Esophagus (tissue), 2 donors: ENCODE measurements at regions not wholly inside any gene's neighbourhood (a gene's known extent, or its start where the extent isn't known, plus 50 kb on each side); places are given as distances from the start of the nearest gene placed in this dataset.
"Not testable (repeated sequence)": the region's sequence is repeated elsewhere in the genome, so short reads cannot be mapped to it uniquely, and the experiment has no call there.

ENCODE experiments used
- H3K27ac ChIP-seq, 2 donors: one replicate each; pipeline ENCODE4 v1.5.1; 2013; ENCODE audit warnings: low read depth in 2 of 2, mild to moderate bottlenecking in 2 of 2, inconsistent platforms in 1 of 2, low read length in 1 of 2, moderate library complexity in 1 of 2
- H3K27me3 ChIP-seq, 2 donors: one replicate each; pipeline ENCODE4 v1.6.1; 2013; ENCODE audit warnings: low read length in 2 of 2, control low read depth in 1 of 2, mild to moderate bottlenecking in 1 of 2; ENCODE audit not compliant: insufficient read depth in 2 of 2, control insufficient read depth in 1 of 2
- H3K36me3 ChIP-seq, 2 donors: one replicate each; pipeline ENCODE4 v1.6.1; 2013; ENCODE audit warnings: low read length in 1 of 2; ENCODE audit not compliant: control insufficient read depth in 2 of 2, insufficient read depth in 2 of 2
- H3K4me1 ChIP-seq, 2 donors: one replicate each; pipeline ENCODE4 v1.6.1; 2013; ENCODE audit warnings: low read length in 1 of 2; ENCODE audit not compliant: control insufficient read depth in 2 of 2, insufficient read depth in 2 of 2
- H3K4me3 ChIP-seq, 2 donors: one replicate each; pipeline ENCODE4 v1.5.1; 2013; ENCODE audit warnings: low read length in 2 of 2, mild to moderate bottlenecking in 2 of 2, low read depth in 1 of 2, moderate library complexity in 1 of 2
- H3K9me3 ChIP-seq, 2 donors: one replicate each; pipeline ENCODE4 v1.6.1; 2013; ENCODE audit warnings: mild to moderate bottlenecking in 2 of 2, low read depth in 1 of 2, low read length in 1 of 2, moderate library complexity in 1 of 2; ENCODE audit not compliant: control insufficient read depth in 2 of 2, insufficient read depth in 1 of 2
- WGBS, 2 donors: extraction: QIAGEN DNeasy Blood & Tissue Kit; methylation state at CpG; one replicate each; pipeline ENCODE4 v1.1.7; 2013; 5-methylcytosine and 5-hydroxymethylcytosine counted together
- donor health status: healthy with polysubstance abuse.
- donor health status: Bipolar disorder and iron deficiency.

- not testable (repeated sequence) for H3K4me3 ChIP-seq, H3K27ac ChIP-seq, H3K36me3 ChIP-seq, H3K4me1 ChIP-seq, H3K9me3 ChIP-seq, H3K27me3 ChIP-seq
- WGBS, 2 donors: 81% methylated on average over 3 of the region's 3 CpGs
These were observed 101.4 kb upstream of the FAM90A1 start for GRCh38 chr12:8328835-8329234.

DNA sequence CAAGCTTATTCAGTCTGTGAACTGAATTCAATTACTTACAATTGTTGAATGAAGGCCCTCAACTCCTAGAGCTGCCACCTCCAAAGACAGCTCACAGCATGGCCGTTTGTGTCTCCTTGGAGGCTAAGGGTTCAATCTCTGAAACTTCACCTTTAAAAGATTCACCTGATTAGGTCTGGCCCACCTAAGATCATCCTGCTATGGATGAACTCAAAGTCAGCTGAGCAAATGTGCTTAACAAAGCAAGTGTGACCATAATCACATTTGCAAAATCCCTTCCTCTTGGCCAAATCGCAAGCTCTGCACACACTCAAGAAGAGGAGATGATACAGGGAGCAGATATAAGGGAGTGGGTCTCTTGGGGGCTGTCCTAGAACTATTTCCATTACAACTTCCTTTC, 105.0 kb upstream of the FAM90A1 start:
- H3K4me3 ChIP-seq, H3K4me1 ChIP-seq, H3K9me3 ChIP-seq, H3K36me3 ChIP-seq, H3K27ac ChIP-seq, H3K27me3 ChIP-seq: not testable (repeated sequence)
- 90 to 91% methylated on average over 2 of the region's 2 CpGs for WGBS, 2 donors

GRCh38 chr12:8351073-8351472, 104.7 kb upstream of the CLEC6A start:
- not testable (repeated sequence) for H3K27me3 ChIP-seq, H3K27ac ChIP-seq, H3K4me3 ChIP-seq, H3K4me1 ChIP-seq, H3K36me3 ChIP-seq, H3K9me3 ChIP-seq
- WGBS, 2 donors: 79 to 86% methylated on average over 3 of the region's 3 CpGs

DNA sequence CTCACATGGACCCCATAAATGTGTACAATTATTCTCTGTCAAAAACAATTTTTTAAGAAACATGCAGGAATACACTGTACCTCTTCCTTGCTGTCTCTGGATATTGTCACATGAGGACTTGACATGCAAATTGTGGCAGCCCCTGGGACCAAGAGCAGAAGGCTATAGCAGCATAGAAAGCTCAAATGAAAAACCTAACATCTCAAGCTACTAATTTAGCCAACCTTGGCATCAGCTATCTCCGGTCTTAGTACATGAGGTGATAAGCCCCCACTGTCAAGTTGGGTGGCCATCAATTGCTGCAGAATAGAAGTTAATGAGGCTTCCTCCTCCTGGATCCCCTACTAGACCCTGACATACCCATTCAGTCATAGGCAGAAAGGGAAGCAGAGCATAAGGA, 101.0 kb upstream of the CLEC6A start:
- H3K9me3 ChIP-seq, H3K27me3 ChIP-seq, H3K4me1 ChIP-seq, H3K36me3 ChIP-seq, H3K27ac ChIP-seq, H3K4me3 ChIP-seq: not testable (repeated sequence)
- 86 to 89% methylated on average over 1 of the region's 1 CpG for WGBS, 2 donors

GRCh38 chr12:8355531-8355930, 100.2 kb upstream of the CLEC6A start:
- 89 to 95% methylated on average over 4 of the region's 4 CpGs for WGBS, 2 donors
- not testable (repeated sequence) for H3K9me3 ChIP-seq, H3K4me1 ChIP-seq

DNA sequence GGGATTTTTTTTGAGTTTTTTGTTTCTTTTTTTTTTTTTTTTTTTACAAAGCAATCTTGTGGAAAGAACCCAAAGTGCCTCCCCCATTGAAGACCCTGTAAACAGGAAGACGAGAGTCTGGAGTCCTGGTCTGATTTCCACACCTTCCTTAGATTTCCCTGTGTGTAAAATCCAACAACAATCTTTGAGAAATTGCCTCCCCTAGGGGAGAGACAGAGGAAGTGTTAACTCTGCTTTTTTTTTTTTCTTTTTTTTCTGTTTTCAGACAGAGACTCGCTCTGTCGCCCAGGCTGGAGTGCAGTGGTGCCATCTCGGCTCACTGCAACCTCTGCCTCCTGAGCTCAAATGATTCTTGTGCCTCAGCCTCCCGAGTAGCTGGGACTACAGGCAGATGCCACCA, 82.0 kb upstream of the CLEC6A start:
- H3K4me1 ChIP-seq, H3K36me3 ChIP-seq, H3K4me3 ChIP-seq, H3K9me3 ChIP-seq, H3K27ac ChIP-seq, H3K27me3 ChIP-seq: not testable (repeated sequence)
- 33 to 40% methylated on average over 5 of the region's 5 CpGs for WGBS, 2 donors

More at GRCh38 chr12:8355531-8355930, 100.2 kb upstream of the CLEC6A start:
- H3K4me3 ChIP-seq, H3K36me3 ChIP-seq, H3K27ac ChIP-seq, H3K27me3 ChIP-seq: not testable (repeated sequence)

- WGBS, 2 donors: 59 to 86% methylated on average over 2 to 3 of the region's 3 CpGs
- not testable (repeated sequence) for H3K4me3 ChIP-seq, H3K27me3 ChIP-seq, H3K36me3 ChIP-seq, H3K4me1 ChIP-seq, H3K9me3 ChIP-seq, H3K27ac ChIP-seq
These were observed 80.6 kb upstream of the CLEC6A start for GRCh38 chr12:8375122-8375521.

DNA sequence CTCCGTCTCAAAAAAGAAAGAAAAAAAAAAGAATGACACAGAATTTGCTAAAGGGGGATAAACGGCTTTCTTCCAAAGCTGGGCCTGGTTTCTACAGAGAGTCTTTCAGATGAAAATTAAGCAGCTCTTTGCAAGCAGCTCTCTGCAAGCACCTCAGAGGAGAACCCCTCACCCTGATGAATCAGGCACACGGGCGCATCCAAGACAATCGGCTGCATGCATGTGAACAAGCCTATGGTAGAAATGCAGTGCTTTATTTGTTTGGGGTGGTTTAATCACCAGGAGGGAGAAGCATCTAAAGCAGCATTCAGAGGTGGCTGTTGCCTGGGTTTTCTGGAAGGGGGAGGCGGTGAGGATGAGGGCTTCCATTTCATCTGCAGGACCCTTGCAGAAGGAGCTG, 78.0 kb upstream of the CLEC6A start:
- H3K9me3 ChIP-seq, H3K4me1 ChIP-seq, H3K36me3 ChIP-seq, H3K27me3 ChIP-seq, H3K4me3 ChIP-seq, H3K27ac ChIP-seq: not testable (repeated sequence)
- 77 to 78% methylated on average over 6 of the region's 6 CpGs for WGBS, 2 donors

DNA sequence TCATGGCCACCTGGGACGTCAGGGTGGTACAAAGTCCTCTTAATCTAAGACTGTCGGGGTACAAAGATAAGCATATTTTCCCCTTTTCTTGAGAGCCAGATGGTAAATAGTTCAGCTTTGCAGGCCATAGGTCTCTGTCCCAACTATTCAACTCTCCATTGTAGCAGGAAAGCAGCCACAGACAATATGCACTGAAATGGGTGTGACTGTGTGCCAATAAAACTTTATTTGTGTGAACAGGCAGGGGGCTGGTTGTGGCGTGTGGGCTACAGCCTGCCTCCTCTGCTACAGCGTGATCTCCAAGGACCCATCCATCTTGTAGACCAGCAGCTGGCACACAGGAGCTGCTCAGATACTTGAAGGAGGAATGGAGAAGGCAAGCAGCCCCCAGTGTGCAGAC, 73.2 kb upstream of the CLEC6A start:
- not testable (repeated sequence) for H3K27me3 ChIP-seq, H3K9me3 ChIP-seq, H3K4me1 ChIP-seq, H3K36me3 ChIP-seq, H3K27ac ChIP-seq, H3K4me3 ChIP-seq
- WGBS, 2 donors: 82 to 86% methylated on average over 4 of the region's 4 CpGs

DNA sequence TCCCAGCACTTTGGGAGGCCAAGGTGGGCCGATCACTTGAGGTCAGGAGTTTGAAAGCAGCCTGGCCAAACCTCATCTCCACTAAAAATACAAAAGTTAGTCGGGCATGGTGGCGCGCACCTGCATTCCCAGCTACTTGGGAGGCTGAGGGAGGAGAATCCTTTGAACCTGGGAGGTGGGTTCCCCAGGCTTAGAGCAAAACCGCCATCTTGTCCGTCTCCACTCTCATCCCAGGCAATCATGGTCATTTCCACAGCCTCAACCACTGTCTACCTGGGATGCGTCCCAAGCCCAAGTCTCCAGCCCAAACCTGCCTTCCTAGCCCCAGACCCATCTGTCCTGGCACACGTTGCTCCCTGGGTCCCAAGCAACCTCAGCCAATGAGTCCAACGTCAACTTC, 71.1 kb upstream of the CLEC6A start:
- not testable (repeated sequence) for H3K4me3 ChIP-seq, H3K36me3 ChIP-seq, H3K9me3 ChIP-seq, H3K27me3 ChIP-seq, H3K27ac ChIP-seq, H3K4me1 ChIP-seq
- 88 to 89% methylated on average over 9 of the region's 9 CpGs for WGBS, 2 donors

GRCh38 chr12:8385431-8385830, 70.3 kb upstream of the CLEC6A start:
- H3K36me3 ChIP-seq, H3K27ac ChIP-seq, H3K9me3 ChIP-seq, H3K4me1 ChIP-seq, H3K4me3 ChIP-seq, H3K27me3 ChIP-seq: not testable (repeated sequence)
- WGBS, 2 donors: 86 to 87% methylated on average over 12 of the region's 12 CpGs
